Neuronal stem cell (in vitro differentiated cells): ENCODE measurements at regions not wholly inside any gene's neighbourhood (a gene's known extent, or its start where the extent isn't known, plus 50 kb on each side); places are given as distances from the start of the nearest gene placed in this dataset.
A peak's percentile ranks its signal among the peaks of the same experiment; 100 is the strongest.

Experiments
- DNase-seq: peaks from one replicate; pipeline ENCODE4 v3.0.0-alpha.2; 2013; ENCODE audit warnings: low spot score
- H2AFZ ChIP-seq: one replicate; pipeline ENCODE4 v1.6.1; 2013; ENCODE audit warnings: mild to moderate bottlenecking, low read length, inconsistent platforms
- H2AK5ac ChIP-seq: 2 replicates; pipeline ENCODE4 v1.6.1; 2013; ENCODE audit warnings: low read depth, mild to moderate bottlenecking, inconsistent platforms, low read length, moderate library complexity, mixed read lengths
- H2BK120ac ChIP-seq: 2 replicates; pipeline ENCODE4 v1.6.1; 2013; ENCODE audit warnings: low read depth, mild to moderate bottlenecking, inconsistent platforms, low read length, moderate library complexity, mixed read lengths
- H2BK12ac ChIP-seq: one replicate; pipeline ENCODE4 v1.6.1; 2013; ENCODE audit warnings: low read length, inconsistent platforms
- H2BK15ac ChIP-seq: 2 replicates; pipeline ENCODE4 v1.6.1; 2013; ENCODE audit warnings: mild to moderate bottlenecking, low read length, inconsistent platforms, mixed read lengths
- H2BK5ac ChIP-seq: one replicate; pipeline ENCODE4 v1.6.1; 2013; ENCODE audit warnings: inconsistent platforms, mild to moderate bottlenecking, low read length, moderate library complexity
- H3K14ac ChIP-seq: one replicate; pipeline ENCODE4 v1.6.1; 2013; ENCODE audit warnings: low read length, inconsistent platforms
- H3K18ac ChIP-seq: 2 replicates; pipeline ENCODE4 v1.6.1; 2013; ENCODE audit warnings: low read length, inconsistent platforms
- H3K23ac ChIP-seq: 2 replicates; pipeline ENCODE4 v1.6.1; 2013; ENCODE audit warnings: low read depth, mild to moderate bottlenecking, mixed read lengths, low read length, inconsistent platforms; ENCODE audit not compliant: poor library complexity
- H3K27ac ChIP-seq: replicated peaks from 3 replicates; pipeline ENCODE4 v1.5.1; 2013; ENCODE audit warnings: low read length, inconsistent platforms
- H3K27me3 ChIP-seq, 3 experiments: 2 replicates each; pipeline ENCODE4 v1.6.1; 2013; ENCODE audit warnings: low read length in 3 of 3, mild to moderate bottlenecking in 2 of 3, inconsistent platforms in 1 of 3, low read depth in 1 of 3, mixed read lengths in 1 of 3, moderate library complexity in 1 of 3; ENCODE audit not compliant: control insufficient read depth in 3 of 3, insufficient read depth in 3 of 3
- H3K36me3 ChIP-seq, 2 donors: replicated peaks in 1 of 2; 2 replicates each; pipeline ENCODE4 v1.6.1; 2013; ENCODE audit warnings: low read length in 2 of 2; ENCODE audit not compliant: control insufficient read depth in 2 of 2, insufficient read depth in 2 of 2
- H3K4ac ChIP-seq: 2 replicates; pipeline ENCODE4 v1.6.1; 2013; ENCODE audit warnings: inconsistent platforms, mild to moderate bottlenecking, low read length, moderate library complexity
- H3K4me1 ChIP-seq, 2 donors: 1 replicate in 1 of 2; 2 replicates in 1 of 2; pipeline ENCODE4 v1.6.1; 2013; ENCODE audit warnings: low read length in 2 of 2, low read depth in 1 of 2; ENCODE audit not compliant: control insufficient read depth in 2 of 2, insufficient read depth in 1 of 2
- H3K4me2 ChIP-seq: one replicate; pipeline ENCODE4 v1.6.1; 2013; ENCODE audit warnings: mild to moderate bottlenecking, low read length, inconsistent platforms; ENCODE audit not compliant: insufficient read depth, poor library complexity, severe bottlenecking
- H3K4me3 ChIP-seq, 2 donors: 2 replicates each; pipeline ENCODE4 v1.5.1; 2013; ENCODE audit warnings: low read length in 2 of 2, mild to moderate bottlenecking in 2 of 2, inconsistent platforms in 1 of 2, moderate library complexity in 1 of 2
- H3K79me1 ChIP-seq: one replicate; pipeline ENCODE4 v1.6.1; 2013; ENCODE audit warnings: low read depth, mild to moderate bottlenecking, inconsistent platforms, low read length, moderate library complexity
- H3K9ac ChIP-seq: one replicate; pipeline ENCODE4 v1.6.1; 2013; ENCODE audit warnings: mild to moderate bottlenecking, low read depth, low read length, inconsistent platforms; ENCODE audit not compliant: poor library complexity
- H3K9me3 ChIP-seq, 2 donors: replicated peaks in 1 of 2; 2 replicates each; pipeline versions ENCODE3 to v1.6.1; 2013; ENCODE audit warnings: low read length in 2 of 2, mild to moderate bottlenecking in 2 of 2, inconsistent platforms in 1 of 2, low read depth in 1 of 2, mixed read lengths in 1 of 2, moderate library complexity in 1 of 2; ENCODE audit not compliant: control insufficient read depth in 2 of 2, insufficient read depth in 1 of 2
- H4K8ac ChIP-seq: one replicate; pipeline ENCODE4 v1.6.1; 2013; ENCODE audit warnings: low read depth, mild to moderate bottlenecking, inconsistent platforms, low read length, moderate library complexity
- H4K91ac ChIP-seq: one replicate; pipeline ENCODE4 v1.6.1; 2013; ENCODE audit warnings: low read length, low read depth, mild to moderate bottlenecking, inconsistent platforms; ENCODE audit not compliant: poor library complexity
- WGBS, 2 donors: extraction: QIAGEN DNeasy Blood & Tissue Kit; methylation state at CpG; one replicate each; pipeline ENCODE4 v1.1.7; 2013; ENCODE audit warnings: missing lambda C conversion rate in 2 of 2, mixed read lengths in 1 of 2; ENCODE audit not compliant: insufficient read length in 2 of 2, insufficient replicate concordance in 1 of 2; ENCODE audit errors: extremely low coverage in 2 of 2; 5-methylcytosine and 5-hydroxymethylcytosine counted together

GRCh38 chr2:3009005-3009404 is 368.6 kb downstream of the EIPR1 start:
- H3K4me1 ChIP-seq: peaks cover 0 to 13% of the 10 kb centered on the region in 2 donors
- no peak for DNase-seq
- no peak overlapping the region for H3K9ac ChIP-seq
- H4K91ac ChIP-seq: peak overlapping the region; percentile 7
- peak overlapping the region; percentile 39 for H3K18ac ChIP-seq
- H2AFZ ChIP-seq: peak overlapping the region; percentile 48
- H3K23ac ChIP-seq: no peak overlapping the region
- H2BK5ac ChIP-seq: no peak overlapping the region
- H3K9me3 ChIP-seq: peaks cover 0 to 4% of the 10 kb centered on the region in 2 donors
- H3K4me2 ChIP-seq: no peak overlapping the region
- no peak overlapping the region for H3K4ac ChIP-seq
- H3K27ac ChIP-seq: no peak overlapping the region
- H3K4me3 ChIP-seq: peak overlapping the region in 1 of 2 donors; percentile 0
- H3K36me3 ChIP-seq: no peaks in the 10 kb centered on the region
- peaks cover 0 to 2% (median 0%) of the 10 kb centered on the region in 3 experiments for H3K27me3 ChIP-seq
- H2AK5ac ChIP-seq: no peak overlapping the region
- no peak overlapping the region for H2BK12ac ChIP-seq
- no peaks in the 10 kb centered on the region for H3K79me1 ChIP-seq
- H3K14ac ChIP-seq: no peak overlapping the region
- H4K8ac ChIP-seq: no peak overlapping the region
- no peak overlapping the region for H2BK120ac ChIP-seq
- H2BK15ac ChIP-seq: no peak overlapping the region
- no CpG with 5 or more reads among the region's 8 CpGs for WGBS, 2 donors

DNA sequence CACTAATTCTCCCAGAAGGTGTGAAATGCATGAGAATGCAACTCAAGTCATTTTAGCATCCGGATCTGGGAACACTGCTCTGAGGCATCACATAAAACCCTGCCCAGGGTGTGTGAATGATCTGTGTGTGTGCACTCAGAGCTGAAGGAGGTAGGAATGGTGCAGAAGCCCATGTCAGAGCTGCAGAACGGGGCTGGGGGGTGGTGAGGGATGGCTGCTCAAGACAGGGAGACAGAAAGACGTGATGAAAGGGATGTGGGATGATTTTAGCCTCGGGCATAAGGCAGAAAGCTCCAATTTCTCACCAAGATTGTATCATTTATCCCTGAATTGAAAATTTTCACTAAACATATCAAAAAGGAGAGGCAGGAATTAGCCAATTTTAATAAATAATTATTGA is 369.1 kb downstream of the EIPR1 start:
- H3K36me3 ChIP-seq: no peaks in the 10 kb centered on the region
- H3K9me3 ChIP-seq: peaks cover 0 to 4% of the 10 kb centered on the region in 2 donors
- H4K8ac ChIP-seq: no peak overlapping the region
- no peak overlapping the region for H3K23ac ChIP-seq
- H3K4me2 ChIP-seq: no peak overlapping the region
- no peak overlapping the region for H3K4ac ChIP-seq
- peaks cover 0 to 13% of the 10 kb centered on the region in 2 donors for H3K4me1 ChIP-seq
- DNase-seq: no peak
- peaks cover 0 to 2% (median 0%) of the 10 kb centered on the region in 3 experiments for H3K27me3 ChIP-seq
- no peak overlapping the region for H2AK5ac ChIP-seq
- H2BK15ac ChIP-seq: no peak overlapping the region
- no peak overlapping the region for H2BK5ac ChIP-seq
- no peak overlapping the region for H3K14ac ChIP-seq
- H2BK120ac ChIP-seq: no peak overlapping the region
- H3K79me1 ChIP-seq: no peaks in the 10 kb centered on the region
- no peak overlapping the region for H4K91ac ChIP-seq
- H3K9ac ChIP-seq: no peak overlapping the region
- no peak overlapping the region for H2BK12ac ChIP-seq
- peak overlapping the region; percentile 48 for H2AFZ ChIP-seq
- no peak overlapping the region for H3K27ac ChIP-seq
- WGBS, 2 donors: no CpG with 5 or more reads among the region's 4 CpGs
- no peak overlapping the region for H3K4me3 ChIP-seq
- no peak overlapping the region for H3K18ac ChIP-seq

DNA sequence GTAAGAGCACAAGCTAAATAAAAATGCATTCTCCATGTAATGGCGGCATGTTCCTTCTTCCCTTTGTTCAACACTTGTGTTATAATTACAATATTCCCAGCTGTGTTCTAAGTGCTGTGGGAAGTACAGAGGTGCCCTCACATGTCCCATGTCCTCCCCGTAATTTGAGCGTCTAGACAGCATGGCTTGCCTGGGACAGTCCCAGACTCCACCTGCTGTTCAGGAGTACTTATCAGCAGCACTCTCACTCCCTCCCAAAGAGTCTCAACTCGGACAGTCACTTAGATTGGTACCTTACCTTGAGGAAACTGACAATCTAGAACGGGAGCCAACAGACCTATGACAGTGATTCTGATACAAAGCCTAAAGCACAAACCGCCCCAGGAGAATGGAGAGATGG is 370.5 kb downstream of the EIPR1 start:
- no peak overlapping the region for H3K9ac ChIP-seq
- H3K27me3 ChIP-seq: peaks cover 0 to 2% (median 0%) of the 10 kb centered on the region in 3 experiments
- peaks cover 0 to 13% of the 10 kb centered on the region in 2 donors for H3K4me1 ChIP-seq
- H3K4me2 ChIP-seq: no peak overlapping the region
- no peak overlapping the region for H3K4me3 ChIP-seq
- H3K4ac ChIP-seq: no peak overlapping the region
- no peak overlapping the region for H2BK12ac ChIP-seq
- no peak overlapping the region for H2AK5ac ChIP-seq
- H3K79me1 ChIP-seq: no peaks in the 10 kb centered on the region
- no peak overlapping the region for H3K18ac ChIP-seq
- no peak overlapping the region for H2BK5ac ChIP-seq
- no peak overlapping the region for H3K27ac ChIP-seq
- no peak overlapping the region for H3K23ac ChIP-seq
- peaks cover 0 to 2% of the 10 kb centered on the region in 2 donors for H3K9me3 ChIP-seq
- H3K14ac ChIP-seq: no peak overlapping the region
- H2AFZ ChIP-seq: no peak overlapping the region
- DNase-seq: no peak
- no CpG with 5 or more reads among the region's 6 CpGs for WGBS, 2 donors
- H2BK15ac ChIP-seq: no peak overlapping the region
- no peak overlapping the region for H2BK120ac ChIP-seq
- no peak overlapping the region for H4K91ac ChIP-seq
- H4K8ac ChIP-seq: no peak overlapping the region
- no peaks in the 10 kb centered on the region for H3K36me3 ChIP-seq

DNA sequence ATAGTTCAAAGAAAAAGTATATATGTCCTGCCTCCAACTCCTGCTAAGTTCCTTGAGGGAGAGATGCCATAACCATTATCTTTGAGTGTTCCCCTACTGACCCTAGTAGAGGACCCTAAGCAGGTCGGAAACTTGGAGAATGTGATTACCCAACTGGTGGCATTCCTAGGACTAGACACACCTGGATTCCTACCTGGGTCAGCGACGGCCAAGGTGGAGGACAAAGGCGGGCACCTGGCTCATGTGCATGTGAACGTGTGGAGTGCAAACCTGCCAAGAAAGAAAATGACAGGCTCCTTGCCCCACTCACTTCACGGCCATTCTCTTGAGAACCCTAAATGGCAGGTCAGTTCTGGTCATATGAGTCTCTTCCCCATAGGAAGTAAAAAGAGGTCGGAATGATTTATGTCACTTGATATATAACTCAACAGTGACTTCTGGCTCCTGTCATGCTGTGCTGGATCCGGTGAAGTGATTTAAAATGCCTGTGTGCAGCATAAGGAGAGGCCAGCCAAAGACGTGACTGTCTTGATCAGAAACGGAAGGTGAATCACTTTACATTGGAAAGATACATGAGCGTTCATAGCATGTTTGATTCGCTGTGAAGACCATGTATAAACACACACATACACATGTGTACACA is 371.6 kb downstream of the EIPR1 start:
- no CpG with 5 or more reads among the region's 12 CpGs for WGBS, 2 donors
- Histone ChIP-seq H2BK5ac (no peak overlapping the region), H3K14ac (no peak overlapping the region), H3K27me3 (peaks cover 0 to 2% (median 0%) of the 10 kb centered on the region in 3 experiments), H3K23ac (no peak overlapping the region), H3K4me1 (peaks cover 0 to 16% of the 10 kb centered on the region in 2 donors), H3K36me3 (no peaks in the 10 kb centered on the region), H2AK5ac (no peak overlapping the region), H2BK15ac (no peak overlapping the region), H3K79me1 (no peaks in the 10 kb centered on the region), H3K4ac (no peak overlapping the region), H3K9ac (no peak overlapping the region), H4K91ac (no peak overlapping the region), H2BK12ac (no peak overlapping the region), H3K4me3 (no peak overlapping the region), H3K18ac (no peak overlapping the region), H3K4me2 (no peak overlapping the region), H2AFZ (no peak overlapping the region), H2BK120ac (no peak overlapping the region), H3K27ac (no peak overlapping the region), H3K9me3 (peaks cover 0 to 2% of the 10 kb centered on the region in 2 donors), H4K8ac (no peak overlapping the region)
- no peak for DNase-seq
